ENCODE measurements at regions not wholly inside any gene's neighbourhood (a gene's known extent, or its start where the extent isn't known, plus 50 kb on each side); places are given as distances from the start of the nearest gene placed in this dataset.

GRCh38 chr5:106521701-106522100 is 1149.0 kb downstream of the EFNA5 start:
- Mint-ChIP-seq H3K27me3 (no peaks in the 10 kb centered on the region), H3K27ac (no peak overlapping the region), H3K4me1 (no peaks in the 10 kb centered on the region), H3K9me3 (peaks cover 0 to 18% (median 3%) of the 10 kb centered on the region in 9 donors), H3K4me3 (no peak overlapping the region), H3K36me3 (no peaks in the 10 kb centered on the region)
- POLR2A ChIA-PET = no interaction called here
- ATAC-seq = no peak
- DNase-seq = no peak

- no peaks in the 10 kb centered on the region for H3K36me3 Mint-ChIP-seq
- no peaks in the 10 kb centered on the region for H3K27me3 Mint-ChIP-seq
- no peak overlapping the region for H3K27ac Mint-ChIP-seq
- POLR2A ChIA-PET = no interaction called here
- H3K4me1 Mint-ChIP-seq = no peaks in the 10 kb centered on the region
- ATAC-seq (no peak), DNase-seq (no peak)
- H3K9me3 Mint-ChIP-seq = peaks cover 0 to 14% (median 3%) of the 10 kb centered on the region in 9 donors
- no peak overlapping the region for H3K4me3 Mint-ChIP-seq
These were observed 1160.4 kb downstream of the EFNA5 start for GRCh38 chr5:106510321-106510720.

- Mint-ChIP-seq H3K27me3 (no peaks in the 10 kb centered on the region), H3K4me1 (no peaks in the 10 kb centered on the region), H3K9me3 (peaks cover 0 to 15% (median 3%) of the 10 kb centered on the region in 9 donors), H3K27ac (no peak overlapping the region), H3K36me3 (no peaks in the 10 kb centered on the region), H3K4me3 (no peak overlapping the region)
- DNase-seq (no peak), ATAC-seq (no peak)
- POLR2A ChIA-PET = no interaction called here
These were observed 1161.8 kb downstream of the EFNA5 start for GRCh38 chr5:106508894-106509293.

- Mint-ChIP-seq H3K4me3 (no peak overlapping the region), H3K27ac (no peak overlapping the region), H3K9me3 (peaks cover 2 to 32% (median 5%) of the 10 kb centered on the region in 9 donors), H3K27me3 (no peaks in the 10 kb centered on the region), H3K4me1 (no peaks in the 10 kb centered on the region), H3K36me3 (peaks cover 0 to 2% (median 0%) of the 10 kb centered on the region in 3 donors)
- no peak for ATAC-seq
- POLR2A ChIA-PET = no interaction called here
- DNase-seq = no peak
These were observed 1176.8 kb downstream of the EFNA5 start for GRCh38 chr5:106493910-106494309.

- Mint-ChIP-seq H3K27ac (no peak overlapping the region), H3K9me3 (peaks cover 0 to 3% (median 2%) of the 10 kb centered on the region in 9 donors), H3K36me3 (no peaks in the 10 kb centered on the region), H3K27me3 (no peaks in the 10 kb centered on the region), H3K4me1 (no peaks in the 10 kb centered on the region), H3K4me3 (no peak overlapping the region)
- POLR2A ChIA-PET = no interaction called here
- no peak for ATAC-seq
- DNase-seq = no peak
These were observed 1181.7 kb downstream of the EFNA5 start for GRCh38 chr5:106489004-106489403.

GRCh38 chr5:106488407-106488806 is 1182.3 kb downstream of the EFNA5 start:
- POLR2A ChIA-PET = no interaction called here
- Mint-ChIP-seq H3K27ac (no peak overlapping the region), H3K27me3 (no peaks in the 10 kb centered on the region), H3K4me3 (no peak overlapping the region), H3K36me3 (no peaks in the 10 kb centered on the region), H3K4me1 (no peaks in the 10 kb centered on the region), H3K9me3 (peaks cover 0 to 5% (median 3%) of the 10 kb centered on the region in 9 donors)
- DNase-seq (no peak), ATAC-seq (no peak)

- no peak overlapping the region for H3K27ac Mint-ChIP-seq
- H3K4me1 Mint-ChIP-seq = no peaks in the 10 kb centered on the region
- H3K4me3 Mint-ChIP-seq = no peak overlapping the region
- POLR2A ChIA-PET = no interaction called here
- peaks cover 0 to 7% (median 4%) of the 10 kb centered on the region in 9 donors for H3K9me3 Mint-ChIP-seq
- H3K27me3 Mint-ChIP-seq = no peaks in the 10 kb centered on the region
- H3K36me3 Mint-ChIP-seq = no peaks in the 10 kb centered on the region
- DNase-seq = no peak
- no peak for ATAC-seq
These were observed 1189.4 kb downstream of the EFNA5 start for GRCh38 chr5:106481374-106481773.

GRCh38 chr5:106476630-106477029 is 1194.1 kb downstream of the EFNA5 start:
- peaks cover 0 to 7% (median 0%) of the 10 kb centered on the region in 9 donors for H3K9me3 Mint-ChIP-seq
- H3K27me3 Mint-ChIP-seq = no peaks in the 10 kb centered on the region
- H3K27ac Mint-ChIP-seq = no peak overlapping the region
- no peaks in the 10 kb centered on the region for H3K4me1 Mint-ChIP-seq
- POLR2A ChIA-PET = no interaction called here
- no peaks in the 10 kb centered on the region for H3K36me3 Mint-ChIP-seq
- no peak overlapping the region for H3K4me3 Mint-ChIP-seq
- DNase-seq = no peak
- ATAC-seq = no peak

GRCh38 chr5:106474066-106474465 is 1196.7 kb downstream of the EFNA5 start:
- no peaks in the 10 kb centered on the region for H3K4me1 Mint-ChIP-seq
- ATAC-seq (no peak), DNase-seq (no peak)
- no peak overlapping the region for H3K27ac Mint-ChIP-seq
- H3K27me3 Mint-ChIP-seq = no peaks in the 10 kb centered on the region
- H3K9me3 Mint-ChIP-seq = peaks cover 0 to 13% (median 6%) of the 10 kb centered on the region in 9 donors
- POLR2A ChIA-PET = no interaction called here
- no peak overlapping the region for H3K4me3 Mint-ChIP-seq
- no peaks in the 10 kb centered on the region for H3K36me3 Mint-ChIP-seq

GRCh38 chr5:106459541-106459940 is 1211.2 kb downstream of the EFNA5 start:
- Mint-ChIP-seq H3K9me3 (peaks cover 0 to 6% (median 2%) of the 10 kb centered on the region in 9 donors), H3K27ac (no peak overlapping the region), H3K27me3 (no peaks in the 10 kb centered on the region), H3K4me3 (no peak overlapping the region), H3K36me3 (no peaks in the 10 kb centered on the region), H3K4me1 (no peaks in the 10 kb centered on the region)
- POLR2A ChIA-PET = no interaction called here
- ATAC-seq = no peak
- DNase-seq = no peak

GRCh38 chr5:106454651-106455415 is 1215.9 kb downstream of the EFNA5 start:
- H3K9me3 Mint-ChIP-seq = peaks cover 0 to 2% (median 0%) of the 10 kb centered on the region in 9 donors
- no peak overlapping the region for H3K4me3 Mint-ChIP-seq
- DNase-seq = no peak
- no peak for ATAC-seq
- no peaks in the 10 kb centered on the region for H3K27me3 Mint-ChIP-seq
- no peak overlapping the region for H3K27ac Mint-ChIP-seq
- POLR2A ChIA-PET = no interaction called here
- H3K36me3 Mint-ChIP-seq = no peaks in the 10 kb centered on the region
- H3K4me1 Mint-ChIP-seq = no peaks in the 10 kb centered on the region

GRCh38 chr5:106454050-106454449 is 1216.7 kb downstream of the EFNA5 start:
- ATAC-seq (no peak), DNase-seq (no peak)
- peaks cover 0 to 2% (median 0%) of the 10 kb centered on the region in 9 donors for H3K9me3 Mint-ChIP-seq
- POLR2A ChIA-PET = no interaction called here
- H3K4me1 Mint-ChIP-seq = no peaks in the 10 kb centered on the region
- no peak overlapping the region for H3K4me3 Mint-ChIP-seq
- no peak overlapping the region for H3K27ac Mint-ChIP-seq
- no peaks in the 10 kb centered on the region for H3K27me3 Mint-ChIP-seq
- no peaks in the 10 kb centered on the region for H3K36me3 Mint-ChIP-seq

- Mint-ChIP-seq H3K9me3 (peaks cover 0 to 6% (median 0%) of the 10 kb centered on the region in 9 donors), H3K36me3 (no peaks in the 10 kb centered on the region), H3K4me3 (no peak overlapping the region), H3K27me3 (no peaks in the 10 kb centered on the region), H3K4me1 (peaks cover 0 to 3% (median under 1%) of the 10 kb centered on the region in 4 donors), H3K27ac (no peak overlapping the region)
- DNase-seq = no peak
- POLR2A ChIA-PET = no interaction called here
- no peak for ATAC-seq
These were observed 1218.7 kb downstream of the EFNA5 start for GRCh38 chr5:106451998-106452397.

GRCh38 chr5:106443746-106444145 is 1227.0 kb downstream of the EFNA5 start:
- no peak for ATAC-seq

More at GRCh38 chr5:106443746-106444145, 1227.0 kb downstream of the EFNA5 start:
- H3K4me3 Mint-ChIP-seq = no peak overlapping the region
- no peak for DNase-seq
- no peaks in the 10 kb centered on the region for H3K36me3 Mint-ChIP-seq
- peaks cover 0 to 4% (median 0%) of the 10 kb centered on the region in 9 donors for H3K9me3 Mint-ChIP-seq
- H3K4me1 Mint-ChIP-seq = peaks cover 0 to 3% (median under 1%) of the 10 kb centered on the region in 4 donors
- POLR2A ChIA-PET = no interaction called here
- H3K27me3 Mint-ChIP-seq = no peaks in the 10 kb centered on the region
- no peak overlapping the region for H3K27ac Mint-ChIP-seq

Measured in naive thymus-derived CD8-positive, alpha-beta T cell (primary cell).